HCT116 (cell line): ENCODE measurements at regions not wholly inside any gene's neighbourhood (a gene's known extent, or its start where the extent isn't known, plus 50 kb on each side); places are given as distances from the start of the nearest gene placed in this dataset.

ENCODE experiments used
- ATAC-seq: fragments of 200-7000 bp; cut with Tn5 transposase; 2 replicates; pipeline ENCODE4 v1.9.1; 2020; ENCODE audit warnings: mild to moderate bottlenecking, moderate library complexity
- BruUV-seq: library from RNA; stranded (reverse); fragments of 400-500 nt; replicated peaks from 2 replicates; lab custom pipeline; 2021; lab: Mats Ljungman, UMichigan
- CTCF ChIA-PET: fragments of 300-600 bp; sonication (Branson Sonifier 250); formaldehyde crosslinking; loops from one replicate; lab custom pipeline; 2021; ENCODE audit warnings: antibody characterized with exemption; lab: Charles Lee
- POLR2A ChIA-PET: fragments of 300-600, 350-600 bp; sonication (Branson Sonifier 250); formaldehyde crosslinking; loops from one replicate; lab custom pipeline; 2021; ENCODE audit warnings: antibody characterized with exemption; lab: Charles Lee
- RAD21 ChIA-PET, 2 experiments: fragments of 300-600 bp; sonication (Branson Sonifier 250); formaldehyde crosslinking; loops; one replicate each; lab custom pipeline; 2023; ENCODE audit warnings: low total read pairs in 2 of 2; ENCODE audit not compliant: uncharacterized antibody in 2 of 2, unreplicated experiment in 2 of 2, low non-redundant PET in 1 of 2; lab: Charles Lee
- DNase-seq: peaks from one replicate; pipeline ENCODE4 v3.0.0-alpha.2; 2010; ENCODE audit warnings: low read depth, low spot score
- H2AFZ ChIP-seq: fragments of 200-600 bp; shearing (Covaris generic), sonication (generic); 2 replicates; pipeline ENCODE4 v1.6.1; 2017; ENCODE audit warnings: low read depth, mixed run types, mixed read lengths, antibody characterized with exemption, low read length; ENCODE audit not compliant: poor library complexity, severe bottlenecking
- H3K27ac ChIP-seq: 2 replicates; pipeline ENCODE4 v1.5.1; 2012; ENCODE audit warnings: low read depth, low read length
- H3K27me3 ChIP-seq: fragments of 200-600 bp; sonication (generic); 2 replicates; pipeline ENCODE4 v1.6.1; 2016; ENCODE audit warnings: mixed run types, low read length, mixed read lengths; ENCODE audit not compliant: insufficient read depth
- H3K36me3 ChIP-seq, 2 experiments: fragments of 200-500 bp in 1 of 2; fragments of 200-600 bp in 1 of 2; sonication (Bioruptor generic) in 1 of 2; sonication (generic) in 1 of 2; 2 replicates each; pipeline versions ENCODE4 v1.5.1 to v1.6.1; 2014 to 2016; ENCODE audit warnings: low read length in 2 of 2, inconsistent platforms in 1 of 2, mixed read lengths in 1 of 2, mixed run types in 1 of 2; ENCODE audit not compliant: insufficient read depth in 2 of 2, control insufficient read depth in 1 of 2
- H3K4me1 ChIP-seq, 2 experiments: fragments of 200-600 bp in 1 of 2; sonication (generic) in 1 of 2; 2 replicates each; pipeline versions ENCODE4 v1.5.1 to v1.6.1; 2012 to 2017; ENCODE audit warnings: low read length in 2 of 2, inconsistent platforms in 1 of 2, mild to moderate bottlenecking in 1 of 2, mixed read lengths in 1 of 2, mixed run types in 1 of 2, moderate library complexity in 1 of 2; ENCODE audit not compliant: insufficient read depth in 2 of 2, control insufficient read depth in 1 of 2
- H3K4me2 ChIP-seq: fragments of 200-600 bp; sonication (generic); 2 replicates; pipeline ENCODE4 v1.6.1; 2017; ENCODE audit warnings: mixed run types, low read length, mixed read lengths
- H3K4me3 ChIP-seq, 2 experiments: fragments of 200-600 bp in 1 of 2; sonication (generic) in 1 of 2; replicated peaks in 1 of 2; 2 replicates each; pipeline ENCODE4 v1.5.1; 2011 to 2016; ENCODE audit warnings: low read length in 2 of 2, control low read depth in 1 of 2, low read depth in 1 of 2, mild to moderate bottlenecking in 1 of 2, mixed read lengths in 1 of 2, mixed run types in 1 of 2
- H3K79me2 ChIP-seq: fragments of 200-600 bp; sonication (generic); 2 replicates; pipeline ENCODE4 v1.6.1; 2017; ENCODE audit warnings: mild to moderate bottlenecking, mixed run types, low read length, moderate library complexity, mixed read lengths; ENCODE audit not compliant: insufficient read depth
- H3K9ac ChIP-seq: fragments of 200-600 bp; sonication (generic); 2 replicates; pipeline ENCODE4 v1.6.1; 2016; ENCODE audit warnings: low read length, mixed read lengths
- H3K9me2 ChIP-seq: fragments of 200-600 bp; sonication (generic), shearing (Covaris generic); 2 replicates; pipeline ENCODE4 v1.6.1; 2017; ENCODE audit warnings: mixed run types, mild to moderate bottlenecking, moderate library complexity; ENCODE audit not compliant: insufficient read depth
- H3K9me3 ChIP-seq, 2 experiments: fragments of 200-500 bp in 1 of 2; fragments of 200-600 bp in 1 of 2; sonication (Bioruptor generic) in 1 of 2; sonication (generic) in 1 of 2; 2 replicates each; pipeline ENCODE4 v1.6.1; 2014 to 2017; ENCODE audit warnings: low read length in 2 of 2, mixed read lengths in 2 of 2, inconsistent platforms in 1 of 2, low read depth in 1 of 2, mild to moderate bottlenecking in 1 of 2, mixed run types in 1 of 2, moderate library complexity in 1 of 2; ENCODE audit not compliant: control insufficient read depth in 1 of 2, insufficient read depth in 1 of 2
- H4K20me1 ChIP-seq: fragments of 200-600 bp; sonication (generic), shearing (Covaris generic); 2 replicates; pipeline ENCODE4 v1.6.1; 2017; ENCODE audit warnings: mixed run types, mild to moderate bottlenecking, moderate library complexity; ENCODE audit not compliant: insufficient read depth
- CBX3 ChIP-seq: IDR thresholded peaks from 2 replicates; pipeline ENCODE4 v1.6.1; 2012; ENCODE audit warnings: low read depth
- EGR1 ChIP-seq: IDR thresholded peaks from 2 replicates; pipeline ENCODE4 v1.6.1; 2012; ENCODE audit warnings: low read depth
- EZH2 ChIP-seq: fragments of 200-600 bp; sonication (generic); IDR thresholded peaks from 2 replicates; pipeline ENCODE4 v1.6.1; 2017; ENCODE audit warnings: antibody characterized with exemption, mixed run types
- EZH2phosphoT487 ChIP-seq: fragments of 200-600 bp; IDR thresholded peaks from 2 replicates; pipeline ENCODE4 v1.6.1; 2018; ENCODE audit warnings: antibody characterized with exemption, borderline replicate concordance
- JUND ChIP-seq: IDR thresholded peaks from 2 replicates; pipeline ENCODE4 v1.6.1; 2012
- POLR2A ChIP-seq: IDR thresholded peaks from 2 replicates; pipeline ENCODE4 v1.7.0; 2011; ENCODE audit warnings: borderline replicate concordance; ENCODE audit not compliant: insufficient read depth, insufficient read length; ENCODE audit errors: extremely low read depth
- RAD21 ChIP-seq: IDR thresholded peaks from 2 replicates; pipeline ENCODE4 v1.6.1; 2012; ENCODE audit warnings: low read depth, mild to moderate bottlenecking
- SP1 ChIP-seq: IDR thresholded peaks from 2 replicates; pipeline ENCODE4 v1.6.1; 2012; ENCODE audit warnings: low read depth
- SRF ChIP-seq: IDR thresholded peaks from 2 replicates; pipeline ENCODE4 v1.6.1; 2012; ENCODE audit warnings: low read depth
- TCF7L2 ChIP-seq: IDR thresholded peaks from 2 replicates; pipeline ENCODE4 v1.7.0; 2011; ENCODE audit warnings: borderline replicate concordance, inconsistent platforms; ENCODE audit not compliant: insufficient read depth, insufficient read length; ENCODE audit errors: extremely low read depth
- YY1 ChIP-seq: IDR thresholded peaks from 2 replicates; pipeline ENCODE4 v1.6.1; 2011; ENCODE audit warnings: low read length, low read depth, moderate library complexity, mild to moderate bottlenecking; ENCODE audit not compliant: insufficient replicate concordance; ENCODE audit errors: extremely low read depth
- ZNF274 ChIP-seq: fragments of 200-500 bp; sonication (Bioruptor generic); IDR thresholded peaks from 2 replicates; pipeline ENCODE4 v1.6.1; 2014; ENCODE audit warnings: mild to moderate bottlenecking, low read depth, low read length, inconsistent platforms
- intact Hi-C: fragments of 100-400 bp; cut with micrococcal nuclease; formaldehyde crosslinking; loops from 2 replicates; pipeline ENCODE4 v1.10.0; 2022
- TF ChIP-seq, protein P1 (sequence below): IDR thresholded peaks from 2 replicates; pipeline ENCODE4 v1.6.1; 2012
- TF ChIP-seq, protein P2 (sequence below): IDR thresholded peaks from 2 replicates; pipeline ENCODE4 v1.6.1; 2012; ENCODE audit warnings: low read depth
- TF ChIP-seq, protein P3 (sequence below), 3 experiments: fragments of 200-600 bp in 1 of 3; sonication (generic) in 1 of 3; IDR thresholded peaks in 2 of 3; conservative IDR thresholded peaks in 1 of 3; 2 replicates each; pipeline ENCODE4 v1.5.1; 2012 to 2017; ENCODE audit warnings: low read depth in 2 of 3, low read length in 2 of 3, antibody characterized with exemption in 1 of 3, borderline replicate concordance in 1 of 3, control low read depth in 1 of 3, mild to moderate bottlenecking in 1 of 3, mixed read lengths in 1 of 3, mixed run types in 1 of 3, moderate library complexity in 1 of 3; ENCODE audit not compliant: insufficient read depth in 1 of 3

DNA sequence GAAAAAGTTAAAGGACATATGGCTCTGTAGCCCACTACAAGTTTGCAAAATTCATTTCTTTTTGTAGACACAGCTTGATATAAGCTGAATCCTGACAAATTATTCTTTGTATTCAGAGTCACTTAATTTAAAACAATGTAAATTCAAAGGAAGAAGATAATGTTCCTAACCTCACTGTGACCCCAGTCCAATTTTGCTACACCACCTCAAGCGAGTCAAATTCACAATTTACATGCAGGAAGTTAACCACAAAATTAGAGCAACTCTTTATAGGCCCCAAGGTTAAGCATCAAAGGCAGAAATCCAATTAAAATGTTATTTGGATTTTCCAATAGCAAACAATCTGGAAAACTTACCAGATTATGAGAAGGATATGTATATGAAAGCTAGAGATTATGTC, 119.5 kb upstream of the CNTN6 start:
- H2AFZ ChIP-seq: no peak overlapping the region
- no peak overlapping the region for H3K27ac ChIP-seq
- H3K9me2 ChIP-seq: no peaks in the 10 kb centered on the region
- no peak overlapping the region for H3K4me2 ChIP-seq
- H3K27me3 ChIP-seq: no peaks in the 10 kb centered on the region
- H3K4me3 ChIP-seq: no peak overlapping the region
- no peaks in the 10 kb centered on the region for H3K79me2 ChIP-seq
- POLR2A ChIA-PET: no interaction called here
- H3K9ac ChIP-seq: no peak overlapping the region
- no peaks in the 10 kb centered on the region for H3K36me3 ChIP-seq
- intact Hi-C loops: no loop called here
- H3K4me1 ChIP-seq: no peaks in the 10 kb centered on the region
- CTCF ChIA-PET: no interaction called here
- no peaks in the 10 kb centered on the region for H4K20me1 ChIP-seq
- DNase-seq: no peak
- RAD21 ChIA-PET: no interaction called here
- BruUV-seq: no TSS peak
- peaks cover 25 to 38% of the 10 kb centered on the region in 2 experiments; a peak in 3 of 4 replicates for H3K9me3 ChIP-seq
- TF ChIP-seq YY1: no peak
- TF ChIP-seq POLR2A: no peak
- TF ChIP-seq, protein P1, sequence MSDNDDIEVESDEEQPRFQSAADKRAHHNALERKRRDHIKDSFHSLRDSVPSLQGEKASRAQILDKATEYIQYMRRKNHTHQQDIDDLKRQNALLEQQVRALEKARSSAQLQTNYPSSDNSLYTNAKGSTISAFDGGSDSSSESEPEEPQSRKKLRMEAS: no peak
- TF ChIP-seq ZNF274: no peak
- no peak for TF ChIP-seq EZH2phosphoT487
- no peak for TF ChIP-seq JUND
- TF ChIP-seq, all 23 proteins: peak for 0
- ATAC-seq: no peak

DNA sequence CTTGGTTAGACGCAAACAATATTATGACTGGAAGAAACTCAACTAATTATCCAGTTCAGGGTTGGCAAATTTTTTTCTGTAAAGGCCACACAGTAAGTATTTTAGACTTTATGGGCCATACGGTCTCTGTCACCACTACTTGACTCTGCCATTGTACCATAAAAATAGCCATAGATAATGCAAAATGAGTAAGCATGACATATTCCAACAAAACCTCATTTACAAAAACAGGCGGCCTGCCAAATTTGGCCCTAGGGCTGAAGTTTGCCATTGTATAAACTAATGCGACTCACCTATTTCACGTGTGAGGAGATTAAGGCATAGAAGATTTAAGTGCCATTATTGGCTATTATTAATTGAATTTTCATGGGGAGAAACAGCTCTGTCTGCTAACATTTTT, 116.8 kb upstream of the CNTN6 start:
- CTCF ChIA-PET: no interaction called here
- Histone ChIP-seq H2AFZ (no peak overlapping the region), H3K9me2 (no peaks in the 10 kb centered on the region), H3K79me2 (no peaks in the 10 kb centered on the region), H3K27ac (no peak overlapping the region), H3K9me3 (peaks cover 21 to 34% of the 10 kb centered on the region in 2 experiments; a peak in 2 of 4 replicates), H3K4me2 (no peak overlapping the region), H3K9ac (no peak overlapping the region), H3K27me3 (no peaks in the 10 kb centered on the region), H3K36me3 (no peaks in the 10 kb centered on the region), H3K4me1 (no peaks in the 10 kb centered on the region), H4K20me1 (no peaks in the 10 kb centered on the region), H3K4me3 (no peak overlapping the region)
- intact Hi-C loops: no loop called here
- BruUV-seq: no TSS peak
- DNase-seq (no peak), ATAC-seq (no peak)
- RAD21 ChIA-PET: no interaction called here
- POLR2A ChIA-PET: no interaction called here
- no peak for TF ChIP-seq POLR2A
- TF ChIP-seq EZH2: no peak
- TF ChIP-seq JUND: no peak
- no peak for TF ChIP-seq TCF7L2
- no peak for TF ChIP-seq SP1
- TF ChIP-seq, protein P2, sequence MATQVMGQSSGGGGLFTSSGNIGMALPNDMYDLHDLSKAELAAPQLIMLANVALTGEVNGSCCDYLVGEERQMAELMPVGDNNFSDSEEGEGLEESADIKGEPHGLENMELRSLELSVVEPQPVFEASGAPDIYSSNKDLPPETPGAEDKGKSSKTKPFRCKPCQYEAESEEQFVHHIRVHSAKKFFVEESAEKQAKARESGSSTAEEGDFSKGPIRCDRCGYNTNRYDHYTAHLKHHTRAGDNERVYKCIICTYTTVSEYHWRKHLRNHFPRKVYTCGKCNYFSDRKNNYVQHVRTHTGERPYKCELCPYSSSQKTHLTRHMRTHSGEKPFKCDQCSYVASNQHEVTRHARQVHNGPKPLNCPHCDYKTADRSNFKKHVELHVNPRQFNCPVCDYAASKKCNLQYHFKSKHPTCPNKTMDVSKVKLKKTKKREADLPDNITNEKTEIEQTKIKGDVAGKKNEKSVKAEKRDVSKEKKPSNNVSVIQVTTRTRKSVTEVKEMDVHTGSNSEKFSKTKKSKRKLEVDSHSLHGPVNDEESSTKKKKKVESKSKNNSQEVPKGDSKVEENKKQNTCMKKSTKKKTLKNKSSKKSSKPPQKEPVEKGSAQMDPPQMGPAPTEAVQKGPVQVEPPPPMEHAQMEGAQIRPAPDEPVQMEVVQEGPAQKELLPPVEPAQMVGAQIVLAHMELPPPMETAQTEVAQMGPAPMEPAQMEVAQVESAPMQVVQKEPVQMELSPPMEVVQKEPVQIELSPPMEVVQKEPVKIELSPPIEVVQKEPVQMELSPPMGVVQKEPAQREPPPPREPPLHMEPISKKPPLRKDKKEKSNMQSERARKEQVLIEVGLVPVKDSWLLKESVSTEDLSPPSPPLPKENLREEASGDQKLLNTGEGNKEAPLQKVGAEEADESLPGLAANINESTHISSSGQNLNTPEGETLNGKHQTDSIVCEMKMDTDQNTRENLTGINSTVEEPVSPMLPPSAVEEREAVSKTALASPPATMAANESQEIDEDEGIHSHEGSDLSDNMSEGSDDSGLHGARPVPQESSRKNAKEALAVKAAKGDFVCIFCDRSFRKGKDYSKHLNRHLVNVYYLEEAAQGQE: no peak
- no peak for TF ChIP-seq EZH2phosphoT487
- no peak for TF ChIP-seq SRF
- no peak for TF ChIP-seq CBX3
- TF ChIP-seq, protein P3, sequence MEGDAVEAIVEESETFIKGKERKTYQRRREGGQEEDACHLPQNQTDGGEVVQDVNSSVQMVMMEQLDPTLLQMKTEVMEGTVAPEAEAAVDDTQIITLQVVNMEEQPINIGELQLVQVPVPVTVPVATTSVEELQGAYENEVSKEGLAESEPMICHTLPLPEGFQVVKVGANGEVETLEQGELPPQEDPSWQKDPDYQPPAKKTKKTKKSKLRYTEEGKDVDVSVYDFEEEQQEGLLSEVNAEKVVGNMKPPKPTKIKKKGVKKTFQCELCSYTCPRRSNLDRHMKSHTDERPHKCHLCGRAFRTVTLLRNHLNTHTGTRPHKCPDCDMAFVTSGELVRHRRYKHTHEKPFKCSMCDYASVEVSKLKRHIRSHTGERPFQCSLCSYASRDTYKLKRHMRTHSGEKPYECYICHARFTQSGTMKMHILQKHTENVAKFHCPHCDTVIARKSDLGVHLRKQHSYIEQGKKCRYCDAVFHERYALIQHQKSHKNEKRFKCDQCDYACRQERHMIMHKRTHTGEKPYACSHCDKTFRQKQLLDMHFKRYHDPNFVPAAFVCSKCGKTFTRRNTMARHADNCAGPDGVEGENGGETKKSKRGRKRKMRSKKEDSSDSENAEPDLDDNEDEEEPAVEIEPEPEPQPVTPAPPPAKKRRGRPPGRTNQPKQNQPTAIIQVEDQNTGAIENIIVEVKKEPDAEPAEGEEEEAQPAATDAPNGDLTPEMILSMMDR (IDR thresholded peaks at IDR 0.05 in 2 of 3, conservative IDR thresholded peaks at IDR 0.05 in 1 of 3; ENCODE audit: borderline replicate concordance in 1 of 3, insufficient read depth in 1 of 3, low read depth in 2 of 3, low read length in 2 of 3): no peak
- TF ChIP-seq RAD21: no peak
- no peak for TF ChIP-seq EGR1
